ENCODE measurements at regions not wholly inside any gene's neighbourhood (a gene's known extent, or its start where the extent isn't known, plus 50 kb on each side); places are given as distances from the start of the nearest gene placed in this dataset.

- TF ChIP-seq POLR2A (IDR thresholded peaks at IDR 0.05; ENCODE audit: low read depth, low read length), result no peak
- TF ChIP-seq POLR2AphosphoS5 (IDR thresholded peaks at IDR 0.05; ENCODE audit: low read depth, low read length), result no peak
- no peak for TF ChIP-seq TAF1 (IDR thresholded peaks at IDR 0.05; ENCODE audit: low read depth, low read length)
- TF ChIP-seq POU2F2 (IDR thresholded peaks at IDR 0.05; ENCODE audit: low read depth, low read length), result no peak
- no peak for TF ChIP-seq SPI1 (IDR thresholded peaks at IDR 0.05; ENCODE audit: low read depth, low read length)
Observed at GRCh38 chr3:148297013-148297412, 400.7 kb upstream of the AGTR1 start.

Data from GM12891 (cell line).